ENCODE measurements at regions not wholly inside any gene's neighbourhood (a gene's known extent, or its start where the extent isn't known, plus 50 kb on each side); places are given as distances from the start of the nearest gene placed in this dataset.

DNA sequence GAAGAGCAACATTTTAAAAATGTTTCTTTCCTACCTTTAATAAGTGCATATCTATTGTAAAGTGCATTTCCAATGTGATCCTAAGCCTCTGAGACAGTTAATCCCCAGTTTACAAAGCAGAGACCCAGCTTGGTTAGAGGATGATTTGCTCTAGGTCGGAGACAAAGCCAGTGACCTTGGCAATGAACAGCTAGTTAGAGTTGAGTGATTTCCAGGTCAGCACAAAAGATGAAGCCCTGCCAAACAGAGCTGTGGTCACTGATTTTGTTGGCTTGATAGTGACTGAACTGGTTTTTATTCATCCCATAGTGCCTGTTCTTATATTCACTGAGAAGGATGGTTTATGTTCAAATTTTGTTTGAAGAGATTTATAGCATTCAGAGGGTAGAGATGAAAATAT lies 56.6 kb upstream of the CD83 start:
- H3K4me1 Mint-ChIP-seq, result no peaks in the 10 kb centered on the region
- H3K4me1 ChIP-seq (ENCODE audit: insufficient read depth), result no peaks in the 10 kb centered on the region
- peaks cover 4% of the 10 kb centered on the region for H3K27me3 Mint-ChIP-seq (ENCODE audit: insufficient read depth, low read depth, poor library complexity)
- DNase-seq (ENCODE audit: low spot score) (no peak), ATAC-seq (no peak)
- no peaks in the 10 kb centered on the region for H3K79me2 ChIP-seq (replicated peaks; ENCODE audit: insufficient read depth)
- H4K20me1 ChIP-seq (replicated peaks; ENCODE audit: insufficient read depth), result no peaks in the 10 kb centered on the region
- H3K27ac Mint-ChIP-seq, result no peak overlapping the region
- no peaks in the 10 kb centered on the region for H3K36me3 Mint-ChIP-seq (ENCODE audit: low read depth)
- H3K27ac ChIP-seq (ENCODE audit: low read depth), result no peak overlapping the region
- H3K9me2 ChIP-seq (ENCODE audit: insufficient read depth), result no peaks in the 10 kb centered on the region
- no peaks in the 10 kb centered on the region for H3F3A ChIP-seq (replicated peaks; ENCODE audit: low read depth)
- no peak overlapping the region for H3K4me3 ChIP-seq
- no peak for TF ChIP-seq NANOG (IDR thresholded peaks at IDR 0.05; ENCODE audit: borderline replicate concordance)
- no peak for TF ChIP-seq JUNB (IDR thresholded peaks at IDR 0.05; ENCODE audit: unreplicated experiment)
- no peak for TF ChIP-seq ZNF114 (CRISPR knock-in tag; IDR thresholded peaks at IDR 0.05)
- no peak for TF ChIP-seq EZH2 (IDR thresholded peaks at IDR 0.05; ENCODE audit: low read depth, unreplicated experiment)
- no peak for TF ChIP-seq ZNF331 (CRISPR knock-in tag; IDR thresholded peaks at IDR 0.05; ENCODE audit: low read depth)
- no peak for TF ChIP-seq POLR2AphosphoS5 (IDR thresholded peaks at IDR 0.05; ENCODE audit: low read depth)
- TF ChIP-seq, protein P1, sequence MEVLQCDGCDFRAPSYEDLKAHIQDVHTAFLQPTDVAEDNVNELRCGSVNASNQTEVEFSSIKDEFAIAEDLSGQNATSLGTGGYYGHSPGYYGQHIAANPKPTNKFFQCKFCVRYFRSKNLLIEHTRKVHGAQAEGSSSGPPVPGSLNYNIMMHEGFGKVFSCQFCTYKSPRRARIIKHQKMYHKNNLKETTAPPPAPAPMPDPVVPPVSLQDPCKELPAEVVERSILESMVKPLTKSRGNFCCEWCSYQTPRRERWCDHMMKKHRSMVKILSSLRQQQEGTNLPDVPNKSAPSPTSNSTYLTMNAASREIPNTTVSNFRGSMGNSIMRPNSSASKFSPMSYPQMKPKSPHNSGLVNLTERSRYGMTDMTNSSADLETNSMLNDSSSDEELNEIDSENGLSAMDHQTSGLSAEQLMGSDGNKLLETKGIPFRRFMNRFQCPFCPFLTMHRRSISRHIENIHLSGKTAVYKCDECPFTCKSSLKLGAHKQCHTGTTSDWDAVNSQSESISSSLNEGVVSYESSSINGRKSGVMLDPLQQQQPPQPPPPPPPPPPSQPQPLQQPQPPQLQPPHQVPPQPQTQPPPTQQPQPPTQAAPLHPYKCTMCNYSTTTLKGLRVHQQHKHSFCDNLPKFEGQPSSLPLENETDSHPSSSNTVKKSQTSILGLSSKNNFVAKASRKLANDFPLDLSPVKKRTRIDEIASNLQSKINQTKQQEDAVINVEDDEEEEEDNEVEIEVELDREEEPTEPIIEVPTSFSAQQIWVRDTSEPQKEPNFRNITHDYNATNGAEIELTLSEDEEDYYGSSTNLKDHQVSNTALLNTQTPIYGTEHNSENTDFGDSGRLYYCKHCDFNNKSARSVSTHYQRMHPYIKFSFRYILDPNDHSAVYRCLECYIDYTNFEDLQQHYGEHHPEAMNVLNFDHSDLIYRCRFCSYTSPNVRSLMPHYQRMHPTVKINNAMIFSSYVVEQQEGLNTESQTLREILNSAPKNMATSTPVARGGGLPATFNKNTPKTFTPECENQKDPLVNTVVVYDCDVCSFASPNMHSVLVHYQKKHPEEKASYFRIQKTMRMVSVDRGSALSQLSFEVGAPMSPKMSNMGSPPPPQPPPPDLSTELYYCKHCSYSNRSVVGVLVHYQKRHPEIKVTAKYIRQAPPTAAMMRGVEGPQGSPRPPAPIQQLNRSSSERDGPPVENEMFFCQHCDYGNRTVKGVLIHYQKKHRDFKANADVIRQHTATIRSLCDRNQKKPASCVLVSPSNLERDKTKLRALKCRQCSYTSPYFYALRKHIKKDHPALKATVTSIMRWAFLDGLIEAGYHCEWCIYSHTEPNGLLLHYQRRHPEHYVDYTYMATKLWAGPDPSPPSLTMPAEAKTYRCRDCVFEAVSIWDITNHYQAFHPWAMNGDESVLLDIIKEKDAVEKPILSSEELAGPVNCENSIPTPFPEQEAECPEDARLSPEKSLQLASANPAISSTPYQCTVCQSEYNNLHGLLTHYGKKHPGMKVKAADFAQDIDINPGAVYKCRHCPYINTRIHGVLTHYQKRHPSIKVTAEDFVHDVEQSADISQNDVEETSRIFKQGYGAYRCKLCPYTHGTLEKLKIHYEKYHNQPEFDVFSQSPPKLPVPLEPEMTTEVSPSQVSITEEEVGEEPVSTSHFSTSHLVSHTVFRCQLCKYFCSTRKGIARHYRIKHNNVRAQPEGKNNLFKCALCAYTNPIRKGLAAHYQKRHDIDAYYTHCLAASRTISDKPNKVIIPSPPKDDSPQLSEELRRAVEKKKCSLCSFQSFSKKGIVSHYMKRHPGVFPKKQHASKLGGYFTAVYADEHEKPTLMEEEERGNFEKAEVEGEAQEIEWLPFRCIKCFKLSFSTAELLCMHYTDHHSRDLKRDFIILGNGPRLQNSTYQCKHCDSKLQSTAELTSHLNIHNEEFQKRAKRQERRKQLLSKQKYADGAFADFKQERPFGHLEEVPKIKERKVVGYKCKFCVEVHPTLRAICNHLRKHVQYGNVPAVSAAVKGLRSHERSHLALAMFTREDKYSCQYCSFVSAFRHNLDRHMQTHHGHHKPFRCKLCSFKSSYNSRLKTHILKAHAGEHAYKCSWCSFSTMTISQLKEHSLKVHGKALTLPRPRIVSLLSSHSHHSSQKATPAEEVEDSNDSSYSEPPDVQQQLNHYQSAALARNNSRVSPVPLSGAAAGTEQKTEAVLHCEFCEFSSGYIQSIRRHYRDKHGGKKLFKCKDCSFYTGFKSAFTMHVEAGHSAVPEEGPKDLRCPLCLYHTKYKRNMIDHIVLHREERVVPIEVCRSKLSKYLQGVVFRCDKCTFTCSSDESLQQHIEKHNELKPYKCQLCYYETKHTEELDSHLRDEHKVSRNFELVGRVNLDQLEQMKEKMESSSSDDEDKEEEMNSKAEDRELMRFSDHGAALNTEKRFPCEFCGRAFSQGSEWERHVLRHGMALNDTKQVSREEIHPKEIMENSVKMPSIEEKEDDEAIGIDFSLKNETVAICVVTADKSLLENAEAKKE (CRISPR knock-in tag; IDR thresholded peaks at IDR 0.05), result no peak
- no peak for TF ChIP-seq CTCF (conservative IDR thresholded peaks at IDR 0.05; ENCODE audit: low read depth in 2 of 2)
- TF ChIP-seq CREB1 (CRISPR knock-in tag; IDR thresholded peaks at IDR 0.05; ENCODE audit: low read depth), result no peak
- no peak for TF ChIP-seq EZH2phosphoT487 (IDR thresholded peaks at IDR 0.05; ENCODE audit: unreplicated experiment)
- H3K4me3 Mint-ChIP-seq, result no peak overlapping the region
- peaks cover 9% of the 10 kb centered on the region; the same call in 2 of the 3 replicates for H3K9me3 Mint-ChIP-seq
- no peak overlapping the region for H3K4me2 ChIP-seq
- no peaks in the 10 kb centered on the region for H3K36me3 ChIP-seq (ENCODE audit: insufficient read depth)
- no peak overlapping the region for H2AFZ ChIP-seq
- no peaks in the 10 kb centered on the region for H3K27me3 ChIP-seq (ENCODE audit: insufficient read depth)
